ENCODE measurements at regions not wholly inside any gene's neighbourhood (a gene's known extent, or its start where the extent isn't known, plus 50 kb on each side); places are given as distances from the start of the nearest gene placed in this dataset.

DNA sequence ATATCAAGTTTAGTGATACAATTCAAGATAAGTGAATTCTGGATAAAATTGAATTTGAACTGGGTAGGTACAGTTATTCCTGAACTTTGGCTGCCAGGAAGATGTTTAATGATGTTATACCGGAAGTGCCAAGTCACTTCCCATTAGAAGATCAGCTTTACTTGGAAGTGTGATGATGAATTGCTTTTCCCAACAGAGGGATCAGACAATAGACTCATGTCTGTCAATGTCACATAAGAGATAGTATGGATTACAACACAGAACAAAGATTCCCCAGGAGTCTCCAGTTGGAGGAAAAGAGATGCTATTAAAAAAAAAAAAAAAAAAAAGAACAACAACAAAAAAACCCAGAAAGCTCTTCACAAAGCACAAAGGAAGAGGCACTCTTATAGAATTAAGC, 497.9 kb upstream of the EPHA7 start:
- TF ChIP-seq, protein P1, sequence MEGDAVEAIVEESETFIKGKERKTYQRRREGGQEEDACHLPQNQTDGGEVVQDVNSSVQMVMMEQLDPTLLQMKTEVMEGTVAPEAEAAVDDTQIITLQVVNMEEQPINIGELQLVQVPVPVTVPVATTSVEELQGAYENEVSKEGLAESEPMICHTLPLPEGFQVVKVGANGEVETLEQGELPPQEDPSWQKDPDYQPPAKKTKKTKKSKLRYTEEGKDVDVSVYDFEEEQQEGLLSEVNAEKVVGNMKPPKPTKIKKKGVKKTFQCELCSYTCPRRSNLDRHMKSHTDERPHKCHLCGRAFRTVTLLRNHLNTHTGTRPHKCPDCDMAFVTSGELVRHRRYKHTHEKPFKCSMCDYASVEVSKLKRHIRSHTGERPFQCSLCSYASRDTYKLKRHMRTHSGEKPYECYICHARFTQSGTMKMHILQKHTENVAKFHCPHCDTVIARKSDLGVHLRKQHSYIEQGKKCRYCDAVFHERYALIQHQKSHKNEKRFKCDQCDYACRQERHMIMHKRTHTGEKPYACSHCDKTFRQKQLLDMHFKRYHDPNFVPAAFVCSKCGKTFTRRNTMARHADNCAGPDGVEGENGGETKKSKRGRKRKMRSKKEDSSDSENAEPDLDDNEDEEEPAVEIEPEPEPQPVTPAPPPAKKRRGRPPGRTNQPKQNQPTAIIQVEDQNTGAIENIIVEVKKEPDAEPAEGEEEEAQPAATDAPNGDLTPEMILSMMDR (IDR thresholded peaks at IDR 0.05): no peak
- TF ChIP-seq EZH2 (IDR thresholded peaks at IDR 0.05; ENCODE audit: borderline replicate concordance, insufficient read depth, low read depth, low read length, poor library complexity, severe bottlenecking): no peak

Data from B cell (primary cell).